OCI-LY3 (cell line): ENCODE measurements at regions not wholly inside any gene's neighbourhood (a gene's known extent, or its start where the extent isn't known, plus 50 kb on each side); places are given as distances from the start of the nearest gene placed in this dataset.

Experiments
- H2AFZ ChIP-seq: fragments of 200-600, 300-600 bp; shearing (Covaris generic); 2 replicates; pipeline ENCODE4 v1.6.0; 2014; ENCODE audit warnings: antibody characterized with exemption, low read depth, low read length
- H3K27ac ChIP-seq: fragments of 200-600, 300-600 bp; sonication (generic); 2 replicates; pipeline ENCODE4 v1.5.1; 2014; ENCODE audit warnings: mild to moderate bottlenecking, low read length, moderate library complexity, mixed read lengths
- H3K27me3 ChIP-seq: fragments of 200-600, 300-600 bp; sonication (generic); 2 replicates; pipeline ENCODE4 v1.6.1; 2014; ENCODE audit warnings: low read depth, low read length, mixed read lengths
- H3K36me3 ChIP-seq: fragments of 200-600, 300-600 bp; sonication (generic); replicated peaks from 2 replicates; pipeline ENCODE3; 2014; ENCODE audit warnings: low read depth, low read length, mixed read lengths
- H3K4me1 ChIP-seq: fragments of 300-600, 200-600 bp; sonication (generic); 2 replicates; pipeline ENCODE4 v1.6.1; 2014; ENCODE audit warnings: low read length, mixed read lengths
- H3K4me2 ChIP-seq: fragments of 200-600, 300-600 bp; sonication (generic); 2 replicates; pipeline ENCODE4 v1.6.1; 2014; ENCODE audit warnings: low read length, mixed read lengths
- H3K4me3 ChIP-seq: fragments of 300-600, 200-600 bp; sonication (generic); 2 replicates; pipeline ENCODE4 v1.5.1; 2014; ENCODE audit warnings: antibody characterized with exemption, mild to moderate bottlenecking, low read length, moderate library complexity
- H3K79me2 ChIP-seq: fragments of 300-600, 200-600 bp; shearing (Covaris generic); 2 replicates; pipeline ENCODE4 v1.6.1; 2014; ENCODE audit warnings: mild to moderate bottlenecking, low read length, mixed read lengths
- H3K9ac ChIP-seq: fragments of 300-600, 200-600 bp; shearing (Covaris generic); 2 replicates; pipeline ENCODE4 v1.6.0; 2014; ENCODE audit warnings: mild to moderate bottlenecking, low read length, moderate library complexity
- H3K9me3 ChIP-seq: fragments of 200-600, 300-600 bp; shearing (Covaris generic); 2 replicates; pipeline ENCODE4 v1.6.1; 2014; ENCODE audit warnings: low read length, mixed read lengths; ENCODE audit not compliant: insufficient read depth
- H4K20me1 ChIP-seq: fragments of 200-600, 300-600 bp; sonication (generic); 2 replicates; pipeline ENCODE4 v1.6.1; 2016; ENCODE audit warnings: low read length, mixed read lengths; ENCODE audit not compliant: insufficient read depth
- CTCF ChIP-seq: fragments of 200-600, 300-600 bp; sonication (generic); IDR thresholded peaks from 2 replicates; pipeline ENCODE4 v1.5.1; 2014; ENCODE audit warnings: antibody characterized with exemption, low read length, low read depth
- EZH2phosphoT487 ChIP-seq: fragments of 200-600 bp; shearing (Covaris generic); IDR thresholded peaks from 2 replicates; pipeline ENCODE4 v1.6.1; 2018; ENCODE audit warnings: antibody characterized with exemption, mixed run types, low read depth

GRCh38 chr4:175459571-175459970, 352.5 kb downstream of the GPM6A start:
- Histone ChIP-seq H3K4me2 (peak overlapping the region; percentile 3; the same call in 1 of the 2 replicates), H3K36me3 (no peaks in the 10 kb centered on the region), H3K27ac (no peak overlapping the region), H4K20me1 (no peaks in the 10 kb centered on the region), H3K9ac (no peak overlapping the region), H3K4me3 (no peak overlapping the region), H3K9me3 (no peaks in the 10 kb centered on the region), H3K79me2 (no peaks in the 10 kb centered on the region), H3K4me1 (peaks cover 16% of the 10 kb centered on the region), H2AFZ (no peak overlapping the region), H3K27me3 (no peaks in the 10 kb centered on the region)
- TF ChIP-seq CTCF (no peak), EZH2phosphoT487 (no peak)

- H3K9ac ChIP-seq, result no peak overlapping the region
- peaks cover 16% of the 10 kb centered on the region for H3K4me1 ChIP-seq
- no peaks in the 10 kb centered on the region for H4K20me1 ChIP-seq
- TF ChIP-seq CTCF (no peak), EZH2phosphoT487 (no peak)
- H3K27me3 ChIP-seq, result no peaks in the 10 kb centered on the region
- H3K4me3 ChIP-seq, result no peak overlapping the region
- no peak overlapping the region for H3K4me2 ChIP-seq
- no peaks in the 10 kb centered on the region for H3K36me3 ChIP-seq
- H3K79me2 ChIP-seq, result no peaks in the 10 kb centered on the region
- no peak overlapping the region for H3K27ac ChIP-seq
- H2AFZ ChIP-seq, result no peak overlapping the region
- H3K9me3 ChIP-seq, result no peaks in the 10 kb centered on the region
These were observed 351.6 kb downstream of the GPM6A start for GRCh38 chr4:175460414-175460813.

- no peaks in the 10 kb centered on the region for H3K79me2 ChIP-seq
- H3K4me2 ChIP-seq, result no peak overlapping the region
- H3K27me3 ChIP-seq, result no peaks in the 10 kb centered on the region
- H2AFZ ChIP-seq, result no peak overlapping the region
- no peaks in the 10 kb centered on the region for H3K9me3 ChIP-seq
- H4K20me1 ChIP-seq, result no peaks in the 10 kb centered on the region
- H3K4me3 ChIP-seq, result no peak overlapping the region
- H3K4me1 ChIP-seq, result no peaks in the 10 kb centered on the region
- TF ChIP-seq EZH2phosphoT487, result no peak
- TF ChIP-seq CTCF, result no peak
- no peak overlapping the region for H3K9ac ChIP-seq
- H3K27ac ChIP-seq, result no peak overlapping the region
- H3K36me3 ChIP-seq, result no peaks in the 10 kb centered on the region
These were observed 342.6 kb downstream of the GPM6A start for GRCh38 chr4:175469514-175469913.

- no peaks in the 10 kb centered on the region for H3K79me2 ChIP-seq
- H3K9me3 ChIP-seq, result no peaks in the 10 kb centered on the region
- H2AFZ ChIP-seq, result no peak overlapping the region
- H3K4me2 ChIP-seq, result no peak overlapping the region
- no peak overlapping the region for H3K27ac ChIP-seq
- TF ChIP-seq CTCF (no peak), EZH2phosphoT487 (no peak)
- no peak overlapping the region for H3K4me3 ChIP-seq
- no peaks in the 10 kb centered on the region for H4K20me1 ChIP-seq
- H3K4me1 ChIP-seq, result no peaks in the 10 kb centered on the region
- no peaks in the 10 kb centered on the region for H3K36me3 ChIP-seq
- H3K27me3 ChIP-seq, result no peaks in the 10 kb centered on the region
- H3K9ac ChIP-seq, result no peak overlapping the region
These were observed 341.9 kb downstream of the GPM6A start for GRCh38 chr4:175470131-175470530.
